Adrenal gland (tissue), 5 donors: ENCODE measurements at regions not wholly inside any gene's neighbourhood (a gene's known extent, or its start where the extent isn't known, plus 50 kb on each side); places are given as distances from the start of the nearest gene placed in this dataset.

Experiments
- CTCF ChIP-seq, 6 experiments: fragments of 450-650 bp in 4 of 6; fragments of 200-600 bp in 2 of 6; sonication (generic) in 1 of 6; IDR thresholded peaks; 1 replicate in 5 of 6; 2 replicates in 1 of 6; pipeline versions ENCODE4 v1.5.1 to v1.8.0; 2016 to 2021; ENCODE audit warnings: antibody characterized with exemption in 6 of 6, mild to moderate bottlenecking in 2 of 6, moderate library complexity in 1 of 6
- POLR2A ChIP-seq, 2 donors: fragments of 450-650 bp; IDR thresholded peaks; one replicate each; pipeline ENCODE4 v1.6.1; 2017; ENCODE audit warnings: antibody characterized with exemption in 2 of 2, mild to moderate bottlenecking in 2 of 2, moderate library complexity in 1 of 2
- donor health status: DM: no; HTN: no; CAD: no.

DNA sequence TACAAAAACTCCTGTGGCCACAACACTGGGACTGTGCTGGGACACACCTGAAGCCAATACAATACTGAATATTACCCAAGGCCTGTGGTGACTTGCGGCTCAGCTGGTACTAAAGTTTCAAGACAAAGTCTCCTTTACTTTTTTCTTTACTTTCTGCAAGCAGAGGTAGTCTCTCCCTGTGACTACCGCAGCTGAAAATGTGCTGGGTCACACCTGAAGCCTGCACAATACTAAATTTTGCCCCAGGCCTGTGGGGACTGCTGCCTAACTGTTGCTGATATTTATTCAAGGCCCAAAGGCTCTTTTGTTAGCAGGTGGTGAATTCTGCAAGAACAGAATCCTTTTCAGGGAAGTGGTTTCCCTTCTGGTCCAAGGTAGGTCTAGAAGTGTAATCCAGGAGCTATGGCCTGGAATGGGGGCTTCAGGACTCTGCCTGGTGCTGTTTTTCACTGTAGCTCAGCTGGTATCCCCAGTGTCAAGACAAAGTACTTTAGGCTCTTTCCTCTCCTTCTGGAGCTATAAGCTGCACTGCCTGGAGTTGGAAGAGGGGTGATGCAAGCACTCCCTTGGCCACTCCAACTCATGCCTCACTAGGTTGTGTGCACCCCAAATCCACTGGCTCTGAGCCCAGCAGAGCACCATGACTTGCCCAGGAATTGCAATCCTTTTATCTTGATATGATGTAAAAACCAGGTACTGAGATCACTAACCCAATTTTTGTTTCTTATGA lies 489.4 kb downstream of the TECRL start:
- TF ChIP-seq POLR2A (IDR thresholded peaks at IDR 0.05) (no peak), CTCF (IDR thresholded peaks at IDR 0.05) (no peak)
